ENCODE measurements at regions not wholly inside any gene's neighbourhood (a gene's known extent, or its start where the extent isn't known, plus 50 kb on each side); places are given as distances from the start of the nearest gene placed in this dataset.

- DNase-seq: no peak
These were observed 132.3 kb upstream of the MCTP2 start for GRCh38 chr15:94098921-94099573.

- DNase-seq: no peak
These were observed 133.8 kb upstream of the MCTP2 start for GRCh38 chr15:94097552-94097951.

- no peak for DNase-seq
These were observed 137.1 kb upstream of the MCTP2 start for GRCh38 chr15:94094310-94094709.

GRCh38 chr15:94086341-94086740, 145.0 kb upstream of the MCTP2 start:
- DNase-seq: no peak

GRCh38 chr15:94083467-94084052, 147.8 kb upstream of the MCTP2 start:
- no peak for DNase-seq

GRCh38 chr15:94081829-94082228, 149.5 kb upstream of the MCTP2 start:
- DNase-seq: no peak

GRCh38 chr15:94080989-94081605, 150.3 kb upstream of the MCTP2 start:
- no peak for DNase-seq

- DNase-seq: no peak
These were observed 150.9 kb upstream of the MCTP2 start for GRCh38 chr15:94080416-94080815.

- no peak for DNase-seq
These were observed 151.4 kb upstream of the MCTP2 start for GRCh38 chr15:94079968-94080367.

- DNase-seq: no peak
These were observed 151.9 kb upstream of the MCTP2 start for GRCh38 chr15:94079459-94079858.

GRCh38 chr15:94077938-94078337, 153.4 kb upstream of the MCTP2 start:
- DNase-seq: no peak

GRCh38 chr15:94075349-94075748, 156.0 kb upstream of the MCTP2 start:
- DNase-seq: no peak

- DNase-seq: peak; percentile 6
These were observed 160.7 kb upstream of the MCTP2 start for GRCh38 chr15:94070356-94071295.

- no peak for DNase-seq
These were observed 161.5 kb upstream of the MCTP2 start for GRCh38 chr15:94069844-94070243.

- DNase-seq: no peak
These were observed 164.6 kb upstream of the MCTP2 start for GRCh38 chr15:94066811-94067210.

- no peak for DNase-seq
These were observed 165.3 kb upstream of the MCTP2 start for GRCh38 chr15:94066046-94066445.

GRCh38 chr15:94064676-94065313, 166.6 kb upstream of the MCTP2 start:
- DNase-seq: no peak

GRCh38 chr15:94061041-94061440, 170.3 kb upstream of the MCTP2 start:
- DNase-seq: no peak

- DNase-seq: no peak
These were observed 172.3 kb upstream of the MCTP2 start for GRCh38 chr15:94059013-94059587.

- no peak for DNase-seq
These were observed 174.1 kb upstream of the MCTP2 start for GRCh38 chr15:94057305-94057704.

- no peak for DNase-seq
These were observed 175.0 kb upstream of the MCTP2 start for GRCh38 chr15:94056314-94056713.

- DNase-seq: no peak
These were observed 177.7 kb upstream of the MCTP2 start for GRCh38 chr15:94053626-94054025.

- DNase-seq: no peak
These were observed 178.7 kb upstream of the MCTP2 start for GRCh38 chr15:94052711-94053110.
